ENCODE measurements at regions not wholly inside any gene's neighbourhood (a gene's known extent, or its start where the extent isn't known, plus 50 kb on each side); places are given as distances from the start of the nearest gene placed in this dataset.

DNA sequence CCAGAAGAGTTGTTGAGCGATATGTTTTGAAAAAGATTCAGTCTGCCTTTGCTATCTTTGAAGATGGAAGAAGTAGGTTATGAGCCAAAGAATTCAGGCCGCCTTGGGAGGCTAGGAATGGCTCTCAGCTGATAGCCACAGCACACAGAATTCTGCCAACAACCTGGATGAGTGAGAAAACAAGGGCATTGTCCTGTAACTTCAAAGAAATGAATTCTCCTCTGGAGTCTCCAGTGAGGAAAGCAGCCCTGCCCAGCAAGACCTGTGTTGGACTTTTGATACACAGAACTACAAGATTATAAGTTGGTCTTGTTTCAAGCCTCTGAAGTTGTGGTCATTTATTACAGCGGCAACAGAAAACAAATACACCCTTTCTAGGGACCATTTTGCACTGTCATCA, 509.9 kb upstream of the ZNF608 start:
- no peak overlapping the region for H3K27ac Mint-ChIP-seq
- H3K4me1 Mint-ChIP-seq (ENCODE audit: low read depth): no peaks in the 10 kb centered on the region
- no peaks in the 10 kb centered on the region for H3K36me3 Mint-ChIP-seq (ENCODE audit: low read depth)
- no peak overlapping the region for H3K4me3 Mint-ChIP-seq
- H3K9me3 Mint-ChIP-seq: peaks cover 16% of the 10 kb centered on the region
- intact Hi-C loops (cut with micrococcal nuclease): no loop called here
- no peak for DNase-seq (ENCODE audit: low spot score)
- H3K27me3 Mint-ChIP-seq (ENCODE audit: insufficient read depth): no peaks in the 10 kb centered on the region

DNA sequence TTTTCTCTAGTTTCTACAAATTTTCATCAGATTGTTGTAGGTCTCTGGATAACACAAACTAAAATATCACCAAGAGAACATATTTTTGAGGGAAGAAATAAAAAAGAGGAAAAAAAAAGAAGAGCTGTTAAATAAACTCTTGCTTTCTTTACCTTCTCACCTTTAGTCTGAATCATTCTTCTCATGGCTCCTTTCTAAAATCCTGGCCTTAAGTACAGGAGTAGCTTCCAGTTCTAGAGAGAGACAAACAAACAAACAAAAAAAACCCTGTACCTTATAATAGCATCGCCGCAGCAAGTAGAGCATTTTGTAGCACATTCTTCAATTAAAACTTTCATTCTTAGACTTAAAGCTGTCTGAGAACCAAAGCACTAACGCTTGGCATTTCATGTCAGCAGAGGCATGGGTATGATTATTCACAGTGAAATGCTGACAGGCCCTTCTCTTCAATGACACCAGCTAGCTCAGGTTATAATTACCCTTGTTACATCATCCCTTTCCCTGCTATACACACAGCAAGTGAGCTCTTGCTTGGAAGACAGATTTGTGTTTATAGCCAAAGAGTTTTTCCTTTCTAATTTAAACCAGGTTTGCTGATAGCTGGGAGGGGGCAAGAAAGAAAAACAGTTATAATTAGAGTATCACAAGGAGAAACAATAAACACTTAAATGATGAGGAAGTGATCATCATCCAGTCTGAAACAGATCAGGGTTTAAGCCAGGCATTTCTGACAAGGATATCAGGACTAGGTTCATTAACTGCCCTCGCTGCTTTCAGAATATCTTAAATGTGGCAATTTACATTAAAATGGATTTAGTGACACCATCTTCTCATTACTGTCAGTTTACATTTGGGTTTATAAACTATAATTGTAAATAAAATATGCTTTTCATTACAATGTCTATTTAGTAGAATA, 510.9 kb upstream of the ZNF608 start:
- Mint-ChIP-seq H3K27me3 (ENCODE audit: insufficient read depth) (no peaks in the 10 kb centered on the region), H3K4me1 (ENCODE audit: low read depth) (no peaks in the 10 kb centered on the region), H3K36me3 (ENCODE audit: low read depth) (no peaks in the 10 kb centered on the region), H3K27ac (no peak overlapping the region), H3K4me3 (no peak overlapping the region), H3K9me3 (peaks cover 14% of the 10 kb centered on the region)
- intact Hi-C loops (cut with micrococcal nuclease): no loop called here
- DNase-seq (ENCODE audit: low spot score): no peak

DNA sequence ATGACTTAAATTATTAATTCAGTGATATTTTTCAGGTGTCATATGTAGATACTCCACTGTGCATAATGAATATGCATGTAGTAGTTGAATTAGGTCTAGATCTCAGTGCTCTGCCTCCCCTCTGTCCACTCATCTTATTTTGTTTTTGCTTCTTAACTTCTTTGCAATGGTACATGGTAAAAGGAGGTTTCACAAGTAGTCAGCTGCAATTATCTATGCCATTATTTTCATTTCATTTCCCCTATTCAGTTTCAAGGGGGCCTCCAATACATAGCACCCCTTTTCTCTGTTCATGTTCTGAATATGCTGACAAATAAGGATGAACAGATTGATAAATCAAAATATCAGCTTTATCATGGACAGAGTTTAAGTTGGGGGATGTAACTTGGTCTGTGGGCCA, 511.6 kb upstream of the ZNF608 start:
- intact Hi-C loops (cut with micrococcal nuclease): no loop called here
- no peak overlapping the region for H3K4me3 Mint-ChIP-seq

DNA sequence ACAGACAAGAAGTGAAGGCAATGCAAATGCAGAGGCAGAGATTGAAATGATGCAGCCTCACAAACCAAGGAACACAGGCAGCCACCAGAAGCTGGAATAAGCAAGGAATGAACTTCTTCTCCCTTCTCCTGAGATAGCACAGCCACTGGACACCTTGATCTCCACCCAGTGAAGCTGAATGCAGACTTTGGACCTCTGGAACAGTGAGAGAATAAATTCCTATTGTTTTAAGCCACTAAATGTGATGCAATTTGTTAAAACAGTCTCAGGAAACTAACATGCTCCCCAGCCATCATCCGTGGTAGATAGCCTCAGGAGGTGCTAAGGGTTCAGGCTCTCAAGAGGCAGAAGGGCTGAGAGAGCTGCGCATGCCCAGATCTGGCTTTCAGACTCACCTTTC, 512.2 kb upstream of the ZNF608 start:
- intact Hi-C loops (cut with micrococcal nuclease): no loop called here
- peaks cover 11% of the 10 kb centered on the region for H3K9me3 Mint-ChIP-seq
- no peaks in the 10 kb centered on the region for H3K27me3 Mint-ChIP-seq (ENCODE audit: insufficient read depth)
- no peak overlapping the region for H3K27ac Mint-ChIP-seq
- H3K36me3 Mint-ChIP-seq (ENCODE audit: low read depth): no peaks in the 10 kb centered on the region
- no peak overlapping the region for H3K4me3 Mint-ChIP-seq
- no peak for DNase-seq (ENCODE audit: low spot score)
- no peaks in the 10 kb centered on the region for H3K4me1 Mint-ChIP-seq (ENCODE audit: low read depth)

More for the DNA sequence above, 511.6 kb upstream of the ZNF608 start:
- H3K27me3 Mint-ChIP-seq (ENCODE audit: insufficient read depth): no peaks in the 10 kb centered on the region
- no peak for DNase-seq (ENCODE audit: low spot score)
- no peak overlapping the region for H3K27ac Mint-ChIP-seq
- no peaks in the 10 kb centered on the region for H3K36me3 Mint-ChIP-seq (ENCODE audit: low read depth)
- peaks cover 11% of the 10 kb centered on the region for H3K9me3 Mint-ChIP-seq
- H3K4me1 Mint-ChIP-seq (ENCODE audit: low read depth): no peaks in the 10 kb centered on the region

DNA sequence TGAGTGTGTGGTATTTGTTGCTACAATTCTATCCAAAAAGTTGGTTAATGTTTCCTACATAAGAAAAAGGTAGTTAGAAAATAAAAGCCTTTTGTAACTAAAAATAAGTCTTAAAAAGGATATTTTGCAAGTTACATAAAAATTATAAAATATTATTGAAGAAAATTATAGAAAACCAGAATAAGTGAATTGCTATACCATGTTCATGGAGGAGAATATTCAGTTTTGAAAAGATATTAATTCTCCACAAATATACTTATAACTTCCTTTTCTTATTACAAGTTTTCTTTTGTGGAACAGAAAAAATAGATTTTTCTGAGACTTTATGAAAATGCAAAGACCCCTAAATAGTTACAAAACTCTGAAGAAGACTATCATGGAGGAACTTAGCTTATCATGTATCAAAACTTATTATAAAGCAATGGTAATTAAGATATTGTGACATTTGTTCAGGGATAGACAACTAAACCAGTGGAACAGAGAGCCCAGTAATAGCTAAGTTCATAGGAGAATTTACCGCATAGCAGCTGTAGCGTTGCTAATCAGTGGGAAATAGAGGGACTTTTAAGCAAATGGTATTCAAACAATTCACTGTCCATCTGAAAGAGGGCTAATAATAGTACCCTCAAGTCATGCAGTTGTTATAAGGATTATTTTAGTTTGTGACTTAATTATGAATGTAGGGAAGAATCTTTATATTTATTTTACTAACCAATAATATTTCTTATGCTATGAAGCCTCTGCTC, 515.2 kb upstream of the ZNF608 start:
- DNase-seq (ENCODE audit: low spot score): no peak
- intact Hi-C loops (cut with micrococcal nuclease): no loop called here
- Mint-ChIP-seq H3K4me3 (no peak overlapping the region), H3K27ac (no peak overlapping the region), H3K27me3 (ENCODE audit: insufficient read depth) (no peaks in the 10 kb centered on the region), H3K36me3 (ENCODE audit: low read depth) (no peaks in the 10 kb centered on the region), H3K4me1 (ENCODE audit: low read depth) (no peaks in the 10 kb centered on the region), H3K9me3 (peaks cover 8% of the 10 kb centered on the region)

DNA sequence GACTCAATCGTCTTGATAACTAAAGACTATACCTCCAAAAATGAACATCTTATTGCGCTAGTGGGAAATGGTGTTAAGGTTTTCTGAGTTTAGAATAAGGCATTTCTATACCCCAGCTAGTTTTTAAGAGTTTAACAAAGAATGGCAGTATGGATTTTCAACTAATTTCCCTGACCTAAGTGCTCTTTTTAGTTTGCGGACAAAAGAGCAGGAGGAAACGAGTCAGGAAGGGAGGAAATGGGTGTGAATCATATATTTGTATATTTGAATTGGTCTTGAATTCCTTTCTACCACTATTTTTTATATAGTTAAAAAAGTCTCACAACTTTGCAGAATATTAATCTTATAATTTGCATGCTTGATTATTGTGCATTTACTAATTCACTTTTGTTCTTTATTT, 516.3 kb upstream of the ZNF608 start:
- Mint-ChIP-seq H3K9me3 (peaks cover 11% of the 10 kb centered on the region), H3K4me3 (no peak overlapping the region), H3K27me3 (ENCODE audit: insufficient read depth) (no peaks in the 10 kb centered on the region), H3K27ac (no peak overlapping the region), H3K36me3 (ENCODE audit: low read depth) (no peaks in the 10 kb centered on the region), H3K4me1 (ENCODE audit: low read depth) (no peaks in the 10 kb centered on the region)
- intact Hi-C loops (cut with micrococcal nuclease): no loop called here
- no peak for DNase-seq (ENCODE audit: low spot score)

DNA sequence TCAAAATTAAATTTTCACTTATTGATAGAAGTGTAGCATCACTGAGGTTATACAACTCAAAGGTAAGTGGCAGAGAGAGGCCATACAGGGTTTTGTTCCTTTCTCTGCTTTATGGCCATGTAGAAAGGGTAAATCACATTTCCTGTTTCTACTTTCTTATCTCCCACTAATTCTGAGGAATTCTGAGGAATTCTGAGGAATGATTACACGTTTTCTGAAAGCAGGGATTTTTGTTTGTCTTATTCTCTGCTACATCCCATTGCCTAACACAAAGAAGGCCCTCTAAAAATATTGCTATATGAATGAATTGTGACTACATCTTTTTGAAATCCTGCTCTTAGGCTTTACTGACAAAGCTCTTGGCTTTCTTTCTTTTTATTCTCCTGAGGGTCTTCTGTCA, 516.9 kb upstream of the ZNF608 start:
- H3K9me3 Mint-ChIP-seq: peaks cover 11% of the 10 kb centered on the region
- H3K27ac Mint-ChIP-seq: no peak overlapping the region
- intact Hi-C loops (cut with micrococcal nuclease): no loop called here
- no peak for DNase-seq (ENCODE audit: low spot score)
- H3K36me3 Mint-ChIP-seq (ENCODE audit: low read depth): no peaks in the 10 kb centered on the region
- no peaks in the 10 kb centered on the region for H3K4me1 Mint-ChIP-seq (ENCODE audit: low read depth)
- H3K4me3 Mint-ChIP-seq: no peak overlapping the region
- H3K27me3 Mint-ChIP-seq (ENCODE audit: insufficient read depth): no peaks in the 10 kb centered on the region

DNA sequence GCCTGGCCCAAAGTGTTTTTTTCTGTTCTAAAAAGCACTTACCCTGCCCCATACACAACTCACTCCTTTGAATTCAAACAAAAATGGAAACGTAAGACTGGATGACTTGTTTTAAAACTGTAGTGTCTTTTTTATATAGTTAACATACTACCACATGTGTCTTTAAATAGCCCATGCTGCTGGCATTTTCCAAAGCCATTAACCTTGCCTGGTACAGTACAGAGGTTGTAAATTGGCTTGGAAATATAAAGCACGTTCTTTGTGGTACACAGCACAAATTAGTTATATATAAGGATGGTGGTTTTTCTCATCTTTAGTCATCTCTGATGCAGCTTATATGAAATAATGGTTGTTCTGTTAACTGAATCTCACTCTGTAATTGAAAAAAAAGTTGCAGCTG, 519.7 kb upstream of the ZNF608 start:
- H3K27ac Mint-ChIP-seq: no peak overlapping the region
- H3K36me3 Mint-ChIP-seq (ENCODE audit: low read depth): no peaks in the 10 kb centered on the region
- no peak for DNase-seq (ENCODE audit: low spot score)
- H3K27me3 Mint-ChIP-seq (ENCODE audit: insufficient read depth): no peaks in the 10 kb centered on the region
- peaks cover 11% of the 10 kb centered on the region for H3K9me3 Mint-ChIP-seq
- H3K4me3 Mint-ChIP-seq: no peak overlapping the region
- no peaks in the 10 kb centered on the region for H3K4me1 Mint-ChIP-seq (ENCODE audit: low read depth)
- intact Hi-C loops (cut with micrococcal nuclease): no loop called here

DNA sequence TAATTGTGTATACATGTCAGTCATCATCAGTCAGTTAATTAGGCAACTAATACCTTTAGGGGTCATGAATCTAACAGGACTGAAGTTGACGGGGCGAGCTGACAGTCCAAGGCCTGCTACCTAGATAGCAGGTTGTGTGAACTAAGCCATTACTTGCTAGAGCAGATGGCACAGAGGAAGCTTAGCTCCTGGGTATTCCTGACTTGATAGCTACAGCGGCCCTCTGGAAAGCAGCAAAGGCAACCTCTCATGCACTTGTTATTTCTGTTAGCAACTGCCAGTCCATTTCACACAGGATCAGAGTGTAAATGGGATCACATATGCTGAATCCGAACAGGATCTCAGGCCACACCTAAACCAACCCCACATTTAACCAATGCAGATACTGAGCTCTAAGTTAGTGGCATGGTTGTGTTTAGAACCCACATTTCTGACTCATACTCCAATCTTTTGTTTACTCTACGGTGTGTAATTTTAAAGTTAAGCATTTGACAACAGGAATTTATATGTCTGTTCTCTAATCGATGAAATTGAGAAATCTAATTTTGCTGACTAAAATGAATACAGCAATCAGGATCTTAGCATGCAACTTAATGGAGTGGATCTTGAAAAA, 521.3 kb upstream of the ZNF608 start:
- no peak for DNase-seq (ENCODE audit: low spot score)
- Mint-ChIP-seq H3K4me3 (no peak overlapping the region), H3K9me3 (peaks cover 11% of the 10 kb centered on the region), H3K36me3 (ENCODE audit: low read depth) (no peaks in the 10 kb centered on the region), H3K27me3 (ENCODE audit: insufficient read depth) (no peaks in the 10 kb centered on the region), H3K27ac (no peak overlapping the region), H3K4me1 (ENCODE audit: low read depth) (no peaks in the 10 kb centered on the region)
- intact Hi-C loops (cut with micrococcal nuclease): no loop called here

DNA sequence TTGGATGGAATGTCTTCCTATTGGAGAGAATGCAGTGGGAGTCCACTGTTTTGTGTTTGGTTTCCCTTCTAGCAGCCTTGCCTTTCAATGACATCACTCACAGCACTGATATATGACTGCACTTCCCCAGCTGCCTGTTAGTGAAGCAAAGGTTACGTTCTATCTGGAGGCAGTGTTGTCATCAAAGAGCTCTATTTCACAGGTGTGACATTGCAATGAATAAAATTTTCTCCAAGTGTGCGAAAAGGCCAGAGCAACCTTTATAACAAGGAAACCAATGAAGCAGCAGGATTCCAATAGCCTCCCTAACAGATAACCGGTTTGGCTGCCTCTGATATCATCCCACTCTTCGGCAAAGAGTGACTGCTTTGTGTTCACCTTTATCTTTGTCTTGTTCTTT, 523.5 kb upstream of the ZNF608 start:
- no peak for DNase-seq (ENCODE audit: low spot score)
- no peaks in the 10 kb centered on the region for H3K36me3 Mint-ChIP-seq (ENCODE audit: low read depth)

DNA sequence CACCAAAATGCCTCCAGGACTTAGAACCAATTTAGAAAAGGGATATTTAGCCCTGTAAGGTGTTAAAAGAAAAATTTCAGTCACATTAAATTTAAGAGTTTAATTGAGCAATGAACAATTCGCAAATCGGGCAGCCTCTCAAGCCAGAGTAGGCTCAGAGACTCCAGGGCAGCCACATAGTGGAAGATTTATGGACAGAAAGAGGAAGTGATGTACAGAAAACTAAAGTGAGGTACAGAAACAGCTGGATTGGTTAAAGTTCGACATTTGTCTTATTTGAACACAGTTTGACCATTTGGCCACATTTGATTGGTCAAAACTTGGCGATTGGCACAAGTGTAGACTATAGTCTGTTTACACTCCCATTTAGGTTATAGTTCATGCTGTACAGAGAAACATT, 525.9 kb upstream of the ZNF608 start:
- no peak overlapping the region for H3K27ac Mint-ChIP-seq
- no peak for DNase-seq (ENCODE audit: low spot score)
- no peak overlapping the region for H3K4me3 Mint-ChIP-seq
- intact Hi-C loops (cut with micrococcal nuclease): no loop called here
- H3K27me3 Mint-ChIP-seq (ENCODE audit: insufficient read depth): no peaks in the 10 kb centered on the region
- H3K4me1 Mint-ChIP-seq (ENCODE audit: low read depth): no peaks in the 10 kb centered on the region
- H3K9me3 Mint-ChIP-seq: peaks cover 2% of the 10 kb centered on the region
- H3K36me3 Mint-ChIP-seq (ENCODE audit: low read depth): no peaks in the 10 kb centered on the region

More for the DNA sequence above, 523.5 kb upstream of the ZNF608 start:
- no peak overlapping the region for H3K4me3 Mint-ChIP-seq
- no peak overlapping the region for H3K27ac Mint-ChIP-seq
- H3K27me3 Mint-ChIP-seq (ENCODE audit: insufficient read depth): no peaks in the 10 kb centered on the region
- no peaks in the 10 kb centered on the region for H3K4me1 Mint-ChIP-seq (ENCODE audit: low read depth)
- intact Hi-C loops (cut with micrococcal nuclease): no loop called here
- H3K9me3 Mint-ChIP-seq: peaks cover 10% of the 10 kb centered on the region

DNA sequence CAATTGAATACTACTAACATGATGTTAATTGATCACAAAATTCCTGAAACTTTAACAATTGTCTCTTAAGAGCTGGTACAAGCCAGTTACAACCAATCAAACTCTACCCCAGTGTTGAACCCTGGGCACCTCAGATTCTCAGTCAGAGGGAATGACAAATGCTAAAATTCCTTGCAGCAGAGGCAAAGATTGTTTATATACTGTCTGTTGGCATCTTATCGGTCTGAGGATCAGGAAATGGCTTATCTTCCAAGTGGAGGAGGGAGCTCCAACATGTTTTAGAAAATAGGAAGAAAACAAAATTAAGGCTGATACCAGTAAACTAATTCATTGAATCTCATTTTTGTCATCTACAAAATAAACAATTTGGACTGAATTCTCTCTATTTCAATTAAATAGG, 527.8 kb upstream of the ZNF608 start:
- no peak for DNase-seq (ENCODE audit: low spot score)
- no peaks in the 10 kb centered on the region for H3K36me3 Mint-ChIP-seq (ENCODE audit: low read depth)
- intact Hi-C loops (cut with micrococcal nuclease): no loop called here
- H3K9me3 Mint-ChIP-seq: no peaks in the 10 kb centered on the region
- H3K27me3 Mint-ChIP-seq (ENCODE audit: insufficient read depth): no peaks in the 10 kb centered on the region
- H3K4me1 Mint-ChIP-seq (ENCODE audit: low read depth): no peaks in the 10 kb centered on the region
- no peak overlapping the region for H3K4me3 Mint-ChIP-seq
- H3K27ac Mint-ChIP-seq: no peak overlapping the region

All from activated T-helper 1 cell treated with anti-CD3 and anti-CD28 coated beads, Interleukin-12 subunit alpha, Interleukin-12 subunit beta, Interleukin-2, Interleukin-4 antibody, amounts not matched to agents 30 ng/mL and 10 ng/mL and 1 ng/mL, durations not matched to agents 14 hours and 24 hours and 36 hours (primary cell).